HCT116 (cell line): ENCODE measurements at regions not wholly inside any gene's neighbourhood (a gene's known extent, or its start where the extent isn't known, plus 50 kb on each side); places are given as distances from the start of the nearest gene placed in this dataset.

Experiments
- CTCF ChIP-seq, 3 experiments: fragments of 200-600 bp in 1 of 3; sonication (generic) in 1 of 3; IDR thresholded peaks in 2 of 3; conservative IDR thresholded peaks in 1 of 3; 2 replicates each; pipeline ENCODE4 v1.5.1; 2012 to 2017; ENCODE audit warnings: low read depth in 2 of 3, low read length in 2 of 3, antibody characterized with exemption in 1 of 3, borderline replicate concordance in 1 of 3, control low read depth in 1 of 3, mild to moderate bottlenecking in 1 of 3, mixed read lengths in 1 of 3, mixed run types in 1 of 3, moderate library complexity in 1 of 3; ENCODE audit not compliant: insufficient read depth in 1 of 3
- EZH2phosphoT487 ChIP-seq: fragments of 200-600 bp; IDR thresholded peaks from 2 replicates; pipeline ENCODE4 v1.6.1; 2018; ENCODE audit warnings: antibody characterized with exemption, borderline replicate concordance
- MAX ChIP-seq: IDR thresholded peaks from 2 replicates; pipeline ENCODE4 v1.6.1; 2012
- POLR2A ChIP-seq: IDR thresholded peaks from 2 replicates; pipeline ENCODE4 v1.7.0; 2011; ENCODE audit warnings: borderline replicate concordance; ENCODE audit not compliant: insufficient read depth, insufficient read length; ENCODE audit errors: extremely low read depth
- POLR2AphosphoS5 ChIP-seq: IDR thresholded peaks from 2 replicates; pipeline ENCODE4 v1.6.1; 2011; ENCODE audit warnings: mild to moderate bottlenecking, low read depth, low read length, moderate library complexity
- RAD21 ChIP-seq: IDR thresholded peaks from 2 replicates; pipeline ENCODE4 v1.6.1; 2012; ENCODE audit warnings: low read depth, mild to moderate bottlenecking
- REST ChIP-seq: IDR thresholded peaks from 2 replicates; pipeline ENCODE4 v1.6.1; 2012; ENCODE audit warnings: low read depth

GRCh38 chr20:16916165-16916564, 168.0 kb downstream of the OTOR start:
- TF ChIP-seq MAX (no peak), POLR2A (no peak), CTCF (IDR thresholded peaks at IDR 0.05 in 2 of 3, conservative IDR thresholded peaks at IDR 0.05 in 1 of 3; ENCODE audit: borderline replicate concordance in 1 of 3, insufficient read depth in 1 of 3, low read depth in 2 of 3, low read length in 2 of 3) (no peak), POLR2AphosphoS5 (no peak), EZH2phosphoT487 (no peak), RAD21 (no peak), REST (no peak)
